Ovary (tissue), 7 donors: ENCODE measurements at regions not wholly inside any gene's neighbourhood (a gene's known extent, or its start where the extent isn't known, plus 50 kb on each side); places are given as distances from the start of the nearest gene placed in this dataset.

ENCODE experiments used
- DNase-seq, 5 donors: peaks; one replicate each; pipeline ENCODE4 v3.0.0-alpha.2; 2019 to 2020
- H3K27ac ChIP-seq, 2 donors: fragments of 200-600 bp; one replicate each; pipeline versions ENCODE4 v1.5.1 to v1.8.0; 2019 to 2022
- H3K27me3 ChIP-seq: fragments of 200-600 bp; one replicate; pipeline ENCODE4 v1.8.0; 2022
- H3K36me3 ChIP-seq: fragments of 200-600 bp; sonication (generic); one replicate; pipeline ENCODE4 v1.5.1; 2019
- H3K4me1 ChIP-seq: one replicate; pipeline ENCODE4 v1.8.1; 2013; ENCODE audit warnings: mild to moderate bottlenecking, moderate library complexity; ENCODE audit not compliant: insufficient read depth
- H3K4me3 ChIP-seq: fragments of 200-600 bp; sonication (generic); one replicate; pipeline ENCODE4 v1.5.1; 2017
- H3K9me3 ChIP-seq, 2 donors: fragments of 200-600 bp in 1 of 2; sonication (generic) in 1 of 2; one replicate each; pipeline versions ENCODE4 v1.5.1 to v1.8.1; 2013 to 2019; ENCODE audit warnings: mild to moderate bottlenecking in 1 of 2, moderate library complexity in 1 of 2
- CTCF ChIP-seq, 3 donors: fragments of 450-650 bp in 2 of 3; fragments of 200-600 bp in 1 of 3; IDR thresholded peaks; one replicate each; pipeline versions ENCODE4 v1.5.1 to v1.8.0; 2016 to 2022; ENCODE audit warnings: antibody characterized with exemption in 3 of 3, mild to moderate bottlenecking in 1 of 3
- EP300 ChIP-seq: sonication (generic); formaldehyde crosslinking; IDR thresholded peaks from one replicate; pipeline ENCODE4 v1.6.1; 2017; ENCODE audit warnings: antibody characterized with exemption
- POLR2A ChIP-seq: fragments of 450-650 bp; IDR thresholded peaks from one replicate; pipeline ENCODE4 v1.6.1; 2017; ENCODE audit warnings: antibody characterized with exemption, mild to moderate bottlenecking, moderate library complexity
- WGBS, 3 donors: extraction: QIAGEN DNeasy Blood & Tissue Kit in 1 of 3; methylation state at CpG; one replicate each; pipeline versions ENCODE4 v1.1.5 to v1.1.7; 2013 to 2017; 5-methylcytosine and 5-hydroxymethylcytosine counted together
- intact Hi-C, 4 donors: fragments of 100-400 bp; cut with DNase I; formaldehyde crosslinking; loops; one replicate each; pipeline versions ENCODE4 v1.11.0 to v1.15.1; 2022 to 2023
- donor health status: DM: no; HTN: no; CAD: no; lungs with moderate emphysema.
- donor health status: DM: no; HTN: no; CAD: no.
- donor health status: Bipolar disorder and iron deficiency.
- donor health status: DM: no; HTN: no; CAD: no.
- donor health status: DM: yes; HTN: yes; CAD: no.

GRCh38 chr5:173743641-173744343, 127.3 kb upstream of the BOD1 start:
- TF ChIP-seq EP300: no peak
- no peak for TF ChIP-seq CTCF (IDR thresholded peaks at IDR 0.05)
- TF ChIP-seq POLR2A: no peak
- H3K27ac ChIP-seq: no peak overlapping the region
- intact Hi-C loops: no loop called here
- H3K36me3 ChIP-seq: no peaks in the 10 kb centered on the region
- DNase-seq: no peak
- H3K9me3 ChIP-seq: no peaks in the 10 kb centered on the region
- H3K4me1 ChIP-seq: no peaks in the 10 kb centered on the region
- H3K4me3 ChIP-seq: no peak overlapping the region
- no peaks in the 10 kb centered on the region for H3K27me3 ChIP-seq
- WGBS, 3 donors: 76 to 82% (median 80%) methylated on average over 9 of the region's 9 CpGs

GRCh38 chr5:173744551-173744950, 128.1 kb upstream of the BOD1 start:
- Histone ChIP-seq H3K36me3 (no peaks in the 10 kb centered on the region), H3K27me3 (no peaks in the 10 kb centered on the region), H3K4me1 (no peaks in the 10 kb centered on the region), H3K9me3 (no peaks in the 10 kb centered on the region), H3K4me3 (no peak overlapping the region), H3K27ac (no peak overlapping the region)
- intact Hi-C loops: no loop called here
- DNase-seq: no peak
- WGBS, 3 donors: 57 to 63% (median 60%) methylated on average over 8 of the region's 8 CpGs
- TF ChIP-seq CTCF (IDR thresholded peaks at IDR 0.05) (no peak), POLR2A (no peak), EP300 (no peak)

GRCh38 chr5:173745123-173745522, 128.7 kb upstream of the BOD1 start:
- no peaks in the 10 kb centered on the region for H3K36me3 ChIP-seq
- 79 to 80% (median 79%) methylated on average over 4 of the region's 4 CpGs for WGBS, 3 donors
- H3K27ac ChIP-seq: no peak overlapping the region
- no peaks in the 10 kb centered on the region for H3K27me3 ChIP-seq
- no peak for DNase-seq
- H3K4me3 ChIP-seq: no peak overlapping the region
- intact Hi-C loops: no loop called here
- no peak for TF ChIP-seq POLR2A
- no peak for TF ChIP-seq CTCF (IDR thresholded peaks at IDR 0.05)
- TF ChIP-seq EP300: no peak
- no peaks in the 10 kb centered on the region for H3K9me3 ChIP-seq
- no peaks in the 10 kb centered on the region for H3K4me1 ChIP-seq

- Histone ChIP-seq H3K9me3 (no peaks in the 10 kb centered on the region), H3K27me3 (no peaks in the 10 kb centered on the region), H3K4me1 (no peaks in the 10 kb centered on the region), H3K36me3 (no peaks in the 10 kb centered on the region), H3K27ac (no peak overlapping the region), H3K4me3 (no peak overlapping the region)
- DNase-seq: no peak
- intact Hi-C loops: no loop called here
- 84 to 87% (median 86%) methylated on average over 7 of the region's 7 CpGs for WGBS, 3 donors
- no peak for TF ChIP-seq POLR2A
- no peak for TF ChIP-seq EP300
- no peak for TF ChIP-seq CTCF (IDR thresholded peaks at IDR 0.05)
Observed at GRCh38 chr5:173745557-173745956, 129.1 kb upstream of the BOD1 start.
